ENCODE measurements at regions not wholly inside any gene's neighbourhood (a gene's known extent, or its start where the extent isn't known, plus 50 kb on each side); places are given as distances from the start of the nearest gene placed in this dataset.

GRCh38 chr11:26162291-26162690 is 169.6 kb upstream of the ANO3 start:
- no peak for DNase-seq
- Histone ChIP-seq H3K4me3 (no peak overlapping the region), H3K36me3 (no peaks in the 10 kb centered on the region), H3K27me3 (no peaks in the 10 kb centered on the region), H3K9me3 (no peaks in the 10 kb centered on the region), H3K27ac (no peak overlapping the region), H3K4me1 (no peaks in the 10 kb centered on the region)
- intact Hi-C loops (cut with DNase I; ENCODE audit: low total_unique reads) = no loop called here
- no peak for TF ChIP-seq POLR2A (IDR thresholded peaks at IDR 0.05)
- TF ChIP-seq CTCF (IDR thresholded peaks at IDR 0.05) = no peak

DNA sequence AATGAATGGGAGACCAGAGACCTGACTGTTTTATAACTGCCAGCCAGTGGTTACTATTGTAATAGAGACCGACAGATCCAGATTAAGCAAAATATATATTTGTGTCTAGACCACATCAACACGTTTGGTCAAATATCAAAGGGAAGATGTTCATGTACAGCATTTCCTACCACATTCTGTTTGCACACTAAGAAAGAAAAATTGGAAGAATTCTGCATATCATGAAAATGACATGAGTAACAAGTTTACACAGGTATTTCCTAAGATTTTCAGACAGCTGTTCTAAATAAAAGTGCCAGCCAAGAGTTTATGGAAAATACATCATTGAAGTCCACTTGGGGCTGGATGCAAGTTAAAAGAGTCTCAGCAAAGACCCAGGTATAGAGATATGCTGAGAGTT is 145.5 kb upstream of the ANO3 start:
- Histone ChIP-seq H3K9me3 (no peaks in the 10 kb centered on the region), H3K27me3 (no peaks in the 10 kb centered on the region), H3K27ac (no peak overlapping the region), H3K4me3 (no peak overlapping the region), H3K36me3 (no peaks in the 10 kb centered on the region), H3K4me1 (peaks cover 0 to 4% of the 10 kb centered on the region in 2 donors)
- TF ChIP-seq POLR2A (IDR thresholded peaks at IDR 0.05) (no peak), CTCF (IDR thresholded peaks at IDR 0.05) (no peak)
- DNase-seq = no peak
- intact Hi-C loops (cut with DNase I; ENCODE audit: low total_unique reads) = no loop called here

DNA sequence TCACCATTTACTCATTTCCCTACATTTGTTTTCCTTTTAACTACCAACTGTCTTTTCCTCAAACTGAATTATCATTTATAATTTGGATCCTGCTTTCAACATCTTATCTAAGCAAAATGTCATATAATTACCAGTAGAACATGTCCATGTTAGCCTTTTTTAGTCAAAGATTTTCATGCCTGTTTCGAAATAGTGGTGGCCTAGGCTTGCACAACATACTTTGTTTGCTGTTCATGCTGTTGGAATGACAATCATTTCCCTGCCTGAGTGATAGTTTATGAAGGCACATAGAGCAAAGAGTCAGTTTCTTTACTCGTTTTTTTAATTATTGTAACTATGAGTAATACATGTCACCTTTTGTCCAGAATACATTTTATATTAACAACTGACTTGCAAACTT is 144.3 kb upstream of the ANO3 start:
- no peaks in the 10 kb centered on the region for H3K9me3 ChIP-seq
- no peak overlapping the region for H3K4me3 ChIP-seq
- TF ChIP-seq CTCF (IDR thresholded peaks at IDR 0.05) (no peak), POLR2A (IDR thresholded peaks at IDR 0.05) (no peak)
- no peak for DNase-seq
- intact Hi-C loops (cut with DNase I; ENCODE audit: low total_unique reads) = no loop called here
- no peaks in the 10 kb centered on the region for H3K27me3 ChIP-seq
- peaks cover 0 to 4% of the 10 kb centered on the region in 2 donors for H3K4me1 ChIP-seq
- no peak overlapping the region for H3K27ac ChIP-seq
- H3K36me3 ChIP-seq = no peaks in the 10 kb centered on the region

DNA sequence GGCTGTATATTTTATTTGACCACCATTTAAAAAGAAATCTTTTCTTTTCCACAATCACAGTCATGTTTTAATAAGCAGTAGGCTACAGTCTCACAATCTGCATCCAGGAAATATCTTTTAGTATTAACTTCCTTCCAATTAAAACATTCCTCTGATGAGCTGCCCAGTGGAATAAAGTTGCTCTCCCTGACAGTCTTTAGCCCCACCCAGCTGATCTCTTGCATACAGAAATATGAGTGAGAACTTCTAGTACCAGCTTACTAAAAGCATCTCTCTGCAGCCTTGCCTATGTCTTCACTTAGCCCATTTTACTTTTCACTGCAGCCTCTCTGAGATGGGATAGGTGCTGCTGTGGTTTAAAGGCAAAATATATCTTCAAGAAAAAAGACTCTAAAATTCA is 143.4 kb upstream of the ANO3 start:
- H3K4me3 ChIP-seq = no peak overlapping the region
- intact Hi-C loops (cut with DNase I; ENCODE audit: low total_unique reads) = no loop called here
- H3K36me3 ChIP-seq = no peaks in the 10 kb centered on the region
- H3K9me3 ChIP-seq = no peaks in the 10 kb centered on the region
- DNase-seq = no peak
- no peaks in the 10 kb centered on the region for H3K27me3 ChIP-seq
- TF ChIP-seq POLR2A (IDR thresholded peaks at IDR 0.05) (no peak), CTCF (IDR thresholded peaks at IDR 0.05) (no peak)
- no peak overlapping the region for H3K27ac ChIP-seq
- H3K4me1 ChIP-seq = peaks cover 0 to 4% of the 10 kb centered on the region in 2 donors

GRCh38 chr11:26191193-26191592 is 140.7 kb upstream of the ANO3 start:
- Histone ChIP-seq H3K4me1 (peaks cover 0 to 4% of the 10 kb centered on the region in 2 donors), H3K9me3 (no peaks in the 10 kb centered on the region), H3K27ac (no peak overlapping the region), H3K4me3 (no peak overlapping the region), H3K27me3 (no peaks in the 10 kb centered on the region), H3K36me3 (no peaks in the 10 kb centered on the region)
- DNase-seq = no peak
- intact Hi-C loops (cut with DNase I; ENCODE audit: low total_unique reads) = no loop called here
- TF ChIP-seq CTCF (IDR thresholded peaks at IDR 0.05) (no peak), POLR2A (IDR thresholded peaks at IDR 0.05) (no peak)
